ENCODE measurements at regions not wholly inside any gene's neighbourhood (a gene's known extent, or its start where the extent isn't known, plus 50 kb on each side); places are given as distances from the start of the nearest gene placed in this dataset.

DNA sequence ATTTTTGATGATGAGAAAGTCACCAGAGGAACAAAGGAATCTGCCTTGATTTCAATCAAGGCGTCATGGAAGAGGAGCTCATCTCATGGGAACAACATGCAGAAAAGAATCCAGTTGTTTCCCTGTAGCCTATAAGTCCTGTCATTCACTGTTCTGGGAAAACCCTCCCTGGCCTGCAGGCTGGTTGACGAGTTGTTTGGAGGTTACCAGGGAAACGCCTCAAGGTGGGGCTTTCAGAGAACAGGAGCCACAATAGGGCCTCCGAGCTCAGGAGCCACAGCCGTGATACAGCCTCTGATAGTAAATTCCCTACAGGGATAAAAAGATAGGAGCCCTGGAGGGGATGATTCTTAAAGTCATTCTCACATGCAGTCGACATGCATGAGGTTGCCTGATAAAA, 135.2 kb downstream of the PSMG1 start:
- ATAC-seq, result peak; percentile 56; the same call in 2 of the 3 replicates
- 0 out of 2 replicates have a peak, but pooled peaks have one; percentile 23 for TF ChIP-seq ZNF70 (CRISPR knock-in tag; IDR thresholded peaks at IDR 0.05)
- TF ChIP-seq SNAI2 (CRISPR knock-in tag; IDR thresholded peaks at IDR 0.05), result no peak

DNA sequence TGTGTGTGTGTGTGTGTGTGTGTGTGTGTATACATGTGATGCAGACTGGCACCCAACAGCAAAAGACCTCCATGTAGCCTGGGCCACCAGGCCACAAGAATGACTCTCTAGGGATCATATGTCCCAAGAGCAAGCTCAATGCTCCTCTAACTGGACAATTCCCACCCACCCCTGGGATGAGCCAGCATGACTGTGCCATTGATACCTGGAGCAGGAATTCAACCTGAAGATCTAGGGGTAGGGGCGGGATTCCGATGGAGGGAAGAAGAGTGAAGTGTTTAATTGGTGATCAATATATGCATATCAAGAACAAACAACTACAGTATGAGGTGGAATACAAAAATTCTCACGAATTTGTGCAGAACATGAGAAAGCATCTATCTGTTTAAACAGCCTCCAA, 136.2 kb downstream of the PSMG1 start:
- TF ChIP-seq, protein P1, sequence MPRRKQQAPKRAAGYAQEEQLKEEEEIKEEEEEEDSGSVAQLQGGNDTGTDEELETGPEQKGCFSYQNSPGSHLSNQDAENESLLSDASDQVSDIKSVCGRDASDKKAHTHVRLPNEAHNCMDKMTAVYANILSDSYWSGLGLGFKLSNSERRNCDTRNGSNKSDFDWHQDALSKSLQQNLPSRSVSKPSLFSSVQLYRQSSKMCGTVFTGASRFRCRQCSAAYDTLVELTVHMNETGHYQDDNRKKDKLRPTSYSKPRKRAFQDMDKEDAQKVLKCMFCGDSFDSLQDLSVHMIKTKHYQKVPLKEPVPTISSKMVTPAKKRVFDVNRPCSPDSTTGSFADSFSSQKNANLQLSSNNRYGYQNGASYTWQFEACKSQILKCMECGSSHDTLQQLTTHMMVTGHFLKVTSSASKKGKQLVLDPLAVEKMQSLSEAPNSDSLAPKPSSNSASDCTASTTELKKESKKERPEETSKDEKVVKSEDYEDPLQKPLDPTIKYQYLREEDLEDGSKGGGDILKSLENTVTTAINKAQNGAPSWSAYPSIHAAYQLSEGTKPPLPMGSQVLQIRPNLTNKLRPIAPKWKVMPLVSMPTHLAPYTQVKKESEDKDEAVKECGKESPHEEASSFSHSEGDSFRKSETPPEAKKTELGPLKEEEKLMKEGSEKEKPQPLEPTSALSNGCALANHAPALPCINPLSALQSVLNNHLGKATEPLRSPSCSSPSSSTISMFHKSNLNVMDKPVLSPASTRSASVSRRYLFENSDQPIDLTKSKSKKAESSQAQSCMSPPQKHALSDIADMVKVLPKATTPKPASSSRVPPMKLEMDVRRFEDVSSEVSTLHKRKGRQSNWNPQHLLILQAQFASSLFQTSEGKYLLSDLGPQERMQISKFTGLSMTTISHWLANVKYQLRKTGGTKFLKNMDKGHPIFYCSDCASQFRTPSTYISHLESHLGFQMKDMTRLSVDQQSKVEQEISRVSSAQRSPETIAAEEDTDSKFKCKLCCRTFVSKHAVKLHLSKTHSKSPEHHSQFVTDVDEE (CRISPR knock-in tag; IDR thresholded peaks at IDR 0.05), result no peak
- TF ChIP-seq OSR1 (CRISPR knock-in tag; IDR thresholded peaks at IDR 0.05), result no peak
- TF ChIP-seq ZFP30 (CRISPR knock-in tag; IDR thresholded peaks at IDR 0.05), result no peak
- no peak for TF ChIP-seq ZC3H10 (CRISPR knock-in tag; IDR thresholded peaks at IDR 0.05)
- TF ChIP-seq GLIS3 (CRISPR knock-in tag; IDR thresholded peaks at IDR 0.05), result no peak
- no peak for TF ChIP-seq ESRRG (CRISPR knock-in tag; IDR thresholded peaks at IDR 0.05)
- TF ChIP-seq CSDC2 (CRISPR knock-in tag; IDR thresholded peaks at IDR 0.05), result no peak
- TF ChIP-seq SNAI2 (CRISPR knock-in tag; IDR thresholded peaks at IDR 0.05), result no peak
- TF ChIP-seq ZNF70 (CRISPR knock-in tag; IDR thresholded peaks at IDR 0.05), result no peak
- no peak for TF ChIP-seq PPARA (CRISPR knock-in tag; IDR thresholded peaks at IDR 0.05; ENCODE audit: borderline replicate concordance)
- no peak for TF ChIP-seq ZNF565 (CRISPR knock-in tag; conservative IDR thresholded peaks at IDR 0.05; ENCODE audit: low read depth)
- TF ChIP-seq RARB (CRISPR knock-in tag; IDR thresholded peaks at IDR 0.05), result no peak
- no peak for TF ChIP-seq ZNF8 (CRISPR knock-in tag; IDR thresholded peaks at IDR 0.05)
- TF ChIP-seq, protein P2, sequence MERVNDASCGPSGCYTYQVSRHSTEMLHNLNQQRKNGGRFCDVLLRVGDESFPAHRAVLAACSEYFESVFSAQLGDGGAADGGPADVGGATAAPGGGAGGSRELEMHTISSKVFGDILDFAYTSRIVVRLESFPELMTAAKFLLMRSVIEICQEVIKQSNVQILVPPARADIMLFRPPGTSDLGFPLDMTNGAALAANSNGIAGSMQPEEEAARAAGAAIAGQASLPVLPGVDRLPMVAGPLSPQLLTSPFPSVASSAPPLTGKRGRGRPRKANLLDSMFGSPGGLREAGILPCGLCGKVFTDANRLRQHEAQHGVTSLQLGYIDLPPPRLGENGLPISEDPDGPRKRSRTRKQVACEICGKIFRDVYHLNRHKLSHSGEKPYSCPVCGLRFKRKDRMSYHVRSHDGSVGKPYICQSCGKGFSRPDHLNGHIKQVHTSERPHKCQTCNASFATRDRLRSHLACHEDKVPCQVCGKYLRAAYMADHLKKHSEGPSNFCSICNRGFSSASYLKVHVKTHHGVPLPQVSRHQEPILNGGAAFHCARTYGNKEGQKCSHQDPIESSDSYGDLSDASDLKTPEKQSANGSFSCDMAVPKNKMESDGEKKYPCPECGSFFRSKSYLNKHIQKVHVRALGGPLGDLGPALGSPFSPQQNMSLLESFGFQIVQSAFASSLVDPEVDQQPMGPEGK (CRISPR knock-in tag; IDR thresholded peaks at IDR 0.05; ENCODE audit: borderline replicate concordance), result no peak
- TF ChIP-seq, protein P3, sequence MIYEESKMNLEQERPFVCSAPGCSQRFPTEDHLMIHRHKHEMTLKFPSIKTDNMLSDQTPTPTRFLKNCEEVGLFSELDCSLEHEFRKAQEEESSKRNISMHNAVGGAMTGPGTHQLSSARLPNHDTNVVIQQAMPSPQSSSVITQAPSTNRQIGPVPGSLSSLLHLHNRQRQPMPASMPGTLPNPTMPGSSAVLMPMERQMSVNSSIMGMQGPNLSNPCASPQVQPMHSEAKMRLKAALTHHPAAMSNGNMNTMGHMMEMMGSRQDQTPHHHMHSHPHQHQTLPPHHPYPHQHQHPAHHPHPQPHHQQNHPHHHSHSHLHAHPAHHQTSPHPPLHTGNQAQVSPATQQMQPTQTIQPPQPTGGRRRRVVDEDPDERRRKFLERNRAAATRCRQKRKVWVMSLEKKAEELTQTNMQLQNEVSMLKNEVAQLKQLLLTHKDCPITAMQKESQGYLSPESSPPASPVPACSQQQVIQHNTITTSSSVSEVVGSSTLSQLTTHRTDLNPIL (CRISPR knock-in tag; IDR thresholded peaks at IDR 0.05; ENCODE audit: low read depth), result no peak
- TF ChIP-seq, protein P4, sequence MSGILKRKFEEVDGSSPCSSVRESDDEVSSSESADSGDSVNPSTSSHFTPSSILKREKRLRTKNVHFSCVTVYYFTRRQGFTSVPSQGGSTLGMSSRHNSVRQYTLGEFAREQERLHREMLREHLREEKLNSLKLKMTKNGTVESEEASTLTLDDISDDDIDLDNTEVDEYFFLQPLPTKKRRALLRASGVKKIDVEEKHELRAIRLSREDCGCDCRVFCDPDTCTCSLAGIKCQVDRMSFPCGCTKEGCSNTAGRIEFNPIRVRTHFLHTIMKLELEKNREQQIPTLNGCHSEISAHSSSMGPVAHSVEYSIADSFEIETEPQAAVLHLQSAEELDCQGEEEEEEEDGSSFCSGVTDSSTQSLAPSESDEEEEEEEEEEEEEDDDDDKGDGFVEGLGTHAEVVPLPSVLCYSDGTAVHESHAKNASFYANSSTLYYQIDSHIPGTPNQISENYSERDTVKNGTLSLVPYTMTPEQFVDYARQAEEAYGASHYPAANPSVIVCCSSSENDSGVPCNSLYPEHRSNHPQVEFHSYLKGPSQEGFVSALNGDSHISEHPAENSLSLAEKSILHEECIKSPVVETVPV (CRISPR knock-in tag; IDR thresholded peaks at IDR 0.05), result no peak
- TF ChIP-seq TCF4 (CRISPR knock-in tag; IDR thresholded peaks at IDR 0.05; ENCODE audit: borderline replicate concordance), result no peak
- ATAC-seq, result no peak

DNA sequence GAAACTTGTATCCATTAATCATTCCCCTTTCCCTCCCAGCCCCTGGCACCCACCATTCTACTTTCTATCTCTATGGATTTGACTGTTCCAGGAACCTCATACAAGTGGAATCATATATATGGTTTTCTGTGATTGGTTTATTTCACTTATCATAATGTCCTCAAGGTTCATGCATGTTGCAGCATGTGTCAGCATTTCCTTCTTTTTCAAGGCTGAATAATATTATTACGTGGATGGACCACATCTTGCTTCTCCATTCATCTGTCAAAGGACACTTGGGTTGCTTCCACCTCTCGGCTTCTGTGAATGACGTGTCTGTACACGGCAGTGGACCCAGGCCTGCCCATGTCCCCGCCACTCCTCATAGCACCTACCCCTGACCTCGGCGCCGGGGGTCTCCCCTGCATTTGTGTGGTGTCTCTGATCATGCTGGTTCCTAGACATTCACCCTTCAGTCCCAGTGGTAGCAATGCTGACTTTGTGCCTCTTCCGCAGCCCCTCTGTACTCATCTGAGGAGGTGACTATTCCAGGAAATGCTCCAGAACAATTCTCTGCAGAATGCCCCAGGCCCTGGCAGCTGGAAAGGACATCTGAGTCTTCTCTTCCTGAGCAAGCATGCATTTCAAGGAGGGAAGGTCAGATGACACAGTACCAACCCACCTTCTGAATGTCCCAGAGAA, 136.9 kb downstream of the PSMG1 start:
- ATAC-seq, result no peak
- TF ChIP-seq OSR1 (CRISPR knock-in tag; IDR thresholded peaks at IDR 0.05), result no peak
- no peak for TF ChIP-seq ZNF565 (CRISPR knock-in tag; conservative IDR thresholded peaks at IDR 0.05; ENCODE audit: low read depth)
- TF ChIP-seq PPARA (CRISPR knock-in tag; IDR thresholded peaks at IDR 0.05; ENCODE audit: borderline replicate concordance), result no peak
- TF ChIP-seq ZNF70 (CRISPR knock-in tag; IDR thresholded peaks at IDR 0.05), result no peak
- TF ChIP-seq, protein P3 (CRISPR knock-in tag; IDR thresholded peaks at IDR 0.05; ENCODE audit: low read depth), result no peak
- TF ChIP-seq, protein P4 (CRISPR knock-in tag; IDR thresholded peaks at IDR 0.05), result no peak
- TF ChIP-seq GLIS3 (CRISPR knock-in tag; IDR thresholded peaks at IDR 0.05), result no peak
- no peak for TF ChIP-seq ESRRG (CRISPR knock-in tag; IDR thresholded peaks at IDR 0.05)
- TF ChIP-seq TCF4 (CRISPR knock-in tag; IDR thresholded peaks at IDR 0.05; ENCODE audit: borderline replicate concordance), result no peak
- TF ChIP-seq ARNTL (CRISPR knock-in tag; IDR thresholded peaks at IDR 0.05; ENCODE audit: borderline replicate concordance, low read depth), result no peak
- TF ChIP-seq, protein P2 (CRISPR knock-in tag; IDR thresholded peaks at IDR 0.05; ENCODE audit: borderline replicate concordance), result no peak
- no peak for TF ChIP-seq ISL1 (CRISPR knock-in tag; IDR thresholded peaks at IDR 0.05)
- no peak for TF ChIP-seq ZC3H10 (CRISPR knock-in tag; IDR thresholded peaks at IDR 0.05)
- no peak for TF ChIP-seq CSDC2 (CRISPR knock-in tag; IDR thresholded peaks at IDR 0.05)
- TF ChIP-seq ZNF8 (CRISPR knock-in tag; IDR thresholded peaks at IDR 0.05), result no peak
- TF ChIP-seq ZFP30 (CRISPR knock-in tag; IDR thresholded peaks at IDR 0.05), result no peak
- TF ChIP-seq, protein P5, sequence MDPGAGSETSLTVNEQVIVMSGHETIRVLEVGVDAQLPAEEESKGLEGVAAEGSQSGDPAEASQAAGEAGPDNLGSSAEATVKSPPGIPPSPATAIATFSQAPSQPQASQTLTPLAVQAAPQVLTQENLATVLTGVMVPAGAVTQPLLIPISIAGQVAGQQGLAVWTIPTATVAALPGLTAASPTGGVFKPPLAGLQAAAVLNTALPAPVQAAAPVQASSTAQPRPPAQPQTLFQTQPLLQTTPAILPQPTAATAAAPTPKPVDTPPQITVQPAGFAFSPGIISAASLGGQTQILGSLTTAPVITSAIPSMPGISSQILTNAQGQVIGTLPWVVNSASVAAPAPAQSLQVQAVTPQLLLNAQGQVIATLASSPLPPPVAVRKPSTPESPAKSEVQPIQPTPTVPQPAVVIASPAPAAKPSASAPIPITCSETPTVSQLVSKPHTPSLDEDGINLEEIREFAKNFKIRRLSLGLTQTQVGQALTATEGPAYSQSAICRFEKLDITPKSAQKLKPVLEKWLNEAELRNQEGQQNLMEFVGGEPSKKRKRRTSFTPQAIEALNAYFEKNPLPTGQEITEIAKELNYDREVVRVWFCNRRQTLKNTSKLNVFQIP (CRISPR knock-in tag; IDR thresholded peaks at IDR 0.05; ENCODE audit: borderline replicate concordance, low read depth), result no peak
- no peak for TF ChIP-seq TOX (CRISPR knock-in tag; IDR thresholded peaks at IDR 0.05; ENCODE audit: borderline replicate concordance)
- no peak for TF ChIP-seq RARB (CRISPR knock-in tag; IDR thresholded peaks at IDR 0.05)
